GM19043 (cell line): ENCODE measurements at regions not wholly inside any gene's neighbourhood (a gene's known extent, or its start where the extent isn't known, plus 50 kb on each side); places are given as distances from the start of the nearest gene placed in this dataset.

Source experiments
- ATAC-seq: cut with Tn5 transposase; IDR thresholded peaks from one replicate; pipeline ENCODE4 v1.9.1; 2021; ENCODE audit warnings: low read depth; ENCODE audit not compliant: unreplicated experiment

DNA sequence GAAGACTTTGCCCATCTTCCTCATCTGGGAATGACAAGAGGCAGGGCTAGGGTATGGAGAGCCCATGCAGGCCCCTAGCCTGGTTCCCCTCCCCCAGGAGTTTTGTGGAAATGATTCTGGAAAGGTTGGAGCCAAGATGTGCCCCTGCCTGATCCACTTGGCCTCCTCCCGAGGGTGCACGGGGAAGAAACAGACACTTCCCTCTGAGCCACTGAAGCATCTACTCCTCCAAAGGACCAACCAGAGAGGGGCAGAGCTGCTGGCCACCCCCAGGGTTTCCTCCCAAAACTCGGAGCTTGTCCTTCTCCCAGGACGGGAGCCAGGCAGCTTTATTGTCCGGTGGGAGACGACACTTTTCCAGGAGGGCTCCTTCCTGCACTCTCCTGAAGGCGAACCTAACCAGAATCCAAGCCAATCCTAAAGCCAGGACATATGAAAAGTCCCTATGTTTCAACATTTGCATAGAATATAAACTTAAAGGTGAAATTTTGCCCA is 149.2 kb upstream of the COPS8 start:
- ATAC-seq: no peak

DNA sequence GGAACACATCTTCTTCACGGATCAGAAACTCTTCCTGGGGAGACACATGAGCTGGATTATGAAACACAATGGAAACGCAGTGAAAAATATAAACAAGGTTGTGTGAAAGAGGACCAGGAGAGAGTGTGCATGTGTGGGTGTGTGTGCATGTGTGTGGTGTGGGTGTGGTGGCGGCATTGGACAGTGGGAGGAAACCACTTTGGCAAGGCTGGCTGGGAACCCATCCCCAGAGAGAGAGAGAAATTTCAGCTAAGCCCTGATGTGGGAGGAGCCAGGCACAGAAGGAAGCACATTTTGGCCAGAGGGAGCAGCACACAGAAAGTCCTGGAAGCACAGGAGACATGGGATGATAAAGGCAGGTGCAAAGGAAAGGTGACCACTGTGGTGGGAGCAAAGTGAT is 147.6 kb upstream of the COPS8 start:
- ATAC-seq: no peak

DNA sequence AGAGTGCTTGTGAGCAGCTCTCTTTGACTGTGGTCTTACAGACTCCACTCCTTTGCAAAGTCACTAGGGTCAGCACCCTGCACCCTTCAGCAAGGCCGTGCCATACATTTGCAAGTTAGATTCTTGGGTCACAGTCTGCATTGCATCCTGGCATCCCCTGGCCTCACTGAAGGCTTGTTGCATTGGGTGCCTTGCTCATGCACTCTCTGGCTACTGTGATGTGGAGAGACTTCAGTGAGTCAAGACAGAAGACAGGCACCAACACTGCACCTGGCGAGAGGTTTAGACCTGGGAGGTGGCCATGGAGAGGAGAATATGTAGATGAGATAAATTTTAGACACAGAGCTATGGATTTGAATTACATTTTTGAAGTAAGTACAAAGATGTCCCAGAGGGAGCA is 146.4 kb upstream of the COPS8 start:
- no peak for ATAC-seq

DNA sequence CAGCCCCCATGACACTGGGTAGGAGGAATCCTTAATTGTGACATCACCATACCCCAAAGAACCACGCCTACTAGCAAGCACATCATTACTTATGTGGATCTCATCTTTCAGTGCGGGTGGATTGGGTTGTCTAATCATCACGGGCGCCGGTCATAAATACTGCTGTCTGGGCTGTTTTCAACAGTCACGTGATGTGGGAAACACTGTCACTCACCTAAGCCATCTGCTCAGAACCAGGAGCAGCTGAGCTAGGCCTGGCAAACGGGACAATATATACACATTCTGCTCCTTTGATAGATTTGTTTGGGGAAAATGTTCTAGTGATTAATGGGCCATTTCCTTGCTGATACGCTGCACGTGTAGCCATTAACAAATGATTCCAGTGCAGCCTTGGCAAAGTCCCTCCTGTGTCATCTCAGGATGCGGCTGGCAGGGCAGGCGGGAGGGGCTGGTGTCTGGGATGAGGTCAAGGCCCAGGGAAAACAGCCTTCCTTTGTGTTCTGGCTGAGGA is 145.9 kb upstream of the COPS8 start:
- ATAC-seq: no peak

DNA sequence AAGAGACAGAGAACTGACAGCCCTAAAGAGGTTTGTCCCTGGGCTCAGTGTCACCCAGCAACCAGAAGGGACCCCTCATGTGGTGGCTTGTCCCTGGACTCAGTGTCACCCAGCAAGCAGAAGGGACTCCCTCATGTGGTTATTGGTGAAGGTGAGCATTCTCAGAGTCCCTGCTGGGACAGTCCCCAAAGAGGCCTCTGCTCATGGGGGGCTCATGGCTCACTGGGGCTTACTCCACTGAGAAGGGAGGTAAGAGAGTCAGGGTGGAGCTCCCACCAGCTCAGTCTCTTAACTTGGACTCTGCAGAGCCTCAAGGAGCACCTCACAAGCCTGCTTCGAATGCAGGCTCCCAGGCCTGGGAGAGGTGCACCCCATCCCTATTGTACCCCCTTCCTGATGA is 145.2 kb upstream of the COPS8 start:
- no peak for ATAC-seq

DNA sequence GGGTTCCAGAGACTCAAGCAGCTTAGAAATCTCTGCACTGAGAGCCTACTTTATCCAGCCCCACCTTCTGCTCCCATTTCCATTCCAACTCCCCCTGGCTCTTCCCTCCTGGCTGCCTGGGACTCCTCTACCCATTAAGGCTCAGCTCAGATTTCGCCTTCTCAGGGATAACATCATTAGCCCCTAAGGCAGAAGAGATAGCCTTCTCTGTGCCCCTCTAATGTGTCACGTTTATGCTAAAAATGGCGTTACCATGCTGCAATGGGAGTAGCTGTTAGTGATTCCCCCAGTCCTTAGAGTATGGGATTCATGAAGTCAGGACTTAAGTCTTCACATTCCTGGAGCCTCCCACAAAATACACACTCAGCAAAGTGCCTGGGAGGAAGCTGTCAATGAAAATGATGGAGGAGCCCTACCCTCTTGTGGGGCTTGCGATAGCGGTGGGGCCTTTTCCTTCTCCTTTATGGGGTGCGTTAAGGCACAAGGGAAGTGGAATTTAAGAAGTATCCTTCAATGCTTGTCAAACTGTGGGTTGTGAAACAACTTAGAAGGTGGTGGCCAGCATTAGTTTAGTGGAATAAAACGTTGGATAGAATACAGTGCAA is 144.7 kb upstream of the COPS8 start:
- ATAC-seq: no peak

DNA sequence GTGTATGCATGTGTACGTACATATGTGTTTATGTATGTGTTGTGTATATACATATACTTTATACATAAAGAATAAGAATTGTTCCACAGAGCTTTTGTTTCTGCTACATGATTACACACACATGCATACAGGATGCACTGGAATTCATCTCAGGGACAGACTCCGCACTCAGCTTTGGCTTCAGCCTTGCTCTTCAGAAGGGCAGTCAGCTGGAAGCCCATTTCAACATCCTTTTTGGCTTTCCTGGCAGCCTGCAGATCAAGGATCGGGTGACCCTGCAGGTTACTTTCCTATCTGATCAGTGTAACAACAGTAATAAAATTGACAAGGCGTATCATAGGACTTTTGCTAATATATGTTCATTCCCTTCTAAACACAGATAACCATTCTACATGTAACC is 144.1 kb upstream of the COPS8 start:
- no peak for ATAC-seq

DNA sequence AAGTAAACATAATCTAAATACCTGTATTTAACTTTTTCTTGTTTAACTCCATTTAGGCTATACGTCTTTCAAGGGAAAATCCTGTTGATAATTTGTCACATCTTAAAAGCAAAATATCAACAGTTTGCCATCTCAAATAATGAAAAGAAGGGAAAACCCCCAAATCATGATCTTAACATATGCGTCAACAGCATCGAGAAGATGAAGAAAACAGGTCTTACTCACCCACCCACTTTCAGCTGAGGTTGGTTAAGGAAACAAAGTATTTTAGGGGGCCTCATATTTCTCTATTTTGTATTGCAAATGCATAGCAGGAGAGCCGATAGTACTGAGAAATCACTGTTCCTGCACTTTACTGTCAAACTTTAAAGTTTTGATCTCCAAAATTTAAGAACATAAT is 143.1 kb upstream of the COPS8 start:
- no peak for ATAC-seq

DNA sequence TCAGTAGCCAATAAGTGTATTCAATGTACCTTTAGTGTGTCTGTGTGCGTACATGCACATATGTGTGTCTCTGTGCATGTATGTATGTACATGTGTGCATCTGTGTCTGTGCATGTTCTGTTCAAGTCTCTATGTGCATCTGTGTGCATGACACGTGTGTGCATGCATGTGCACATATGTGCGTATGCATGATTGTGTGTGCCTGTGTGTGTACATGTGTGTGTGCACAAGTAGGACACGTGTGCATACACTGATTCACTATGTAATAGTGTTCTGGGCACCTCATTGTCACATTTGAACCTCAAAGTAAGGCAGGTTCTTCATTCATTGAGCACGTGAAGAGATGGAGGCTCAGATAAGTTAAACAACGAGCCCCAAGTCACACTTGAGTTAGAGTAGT is 142.6 kb upstream of the COPS8 start:
- no peak for ATAC-seq

DNA sequence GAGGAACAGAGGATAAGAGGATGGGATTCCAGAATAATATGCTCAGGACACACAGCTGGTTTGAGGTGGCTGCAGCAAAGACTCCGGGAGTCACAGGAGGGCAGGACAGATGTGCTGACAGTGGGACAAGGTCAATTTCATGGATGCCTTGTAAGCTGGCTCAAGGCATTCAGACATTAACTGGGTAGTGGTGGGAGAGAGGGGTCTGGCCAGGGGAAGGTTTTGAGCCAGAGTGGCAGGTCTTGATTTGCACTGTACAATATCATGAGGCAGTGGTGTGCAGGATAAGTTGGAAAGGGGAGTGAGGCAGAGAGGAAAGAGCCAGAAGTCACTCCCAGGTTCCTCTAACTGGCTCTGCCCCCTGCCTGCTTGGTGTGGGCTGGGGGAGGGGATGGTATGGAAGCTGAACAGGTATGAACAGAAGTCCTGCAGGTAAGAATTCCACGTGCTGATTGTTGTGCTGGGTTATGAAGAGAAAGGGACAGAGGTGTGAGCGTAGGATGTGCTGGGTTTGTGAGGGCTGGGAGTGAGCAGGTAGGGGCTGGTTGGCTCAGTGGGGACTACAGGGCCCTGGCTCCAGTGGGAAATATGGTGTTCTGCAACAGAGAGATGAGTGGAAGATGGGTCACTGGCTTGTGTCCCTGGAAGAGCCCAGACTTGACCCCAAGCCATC is 141.7 kb upstream of the COPS8 start:
- no peak for ATAC-seq

DNA sequence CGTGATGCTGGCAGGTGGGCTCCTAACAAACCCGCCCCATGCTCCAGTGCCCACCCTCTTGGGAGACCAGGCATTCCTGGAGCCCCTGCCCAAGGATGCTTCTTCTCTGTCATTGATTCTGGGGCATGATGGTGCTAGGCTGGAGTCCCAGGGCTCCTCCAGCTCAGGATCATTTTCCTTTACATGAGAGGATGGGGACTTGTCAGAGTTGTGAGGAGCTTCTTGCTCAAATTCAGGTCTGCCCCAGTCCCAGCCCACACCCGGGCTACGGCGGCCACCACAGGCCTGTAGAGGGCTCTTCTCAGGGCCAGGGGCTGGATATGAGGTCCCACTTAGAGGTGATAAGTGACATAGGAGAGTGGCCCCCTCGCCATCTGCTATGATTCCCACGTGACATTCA is 141.1 kb upstream of the COPS8 start:
- ATAC-seq: no peak

DNA sequence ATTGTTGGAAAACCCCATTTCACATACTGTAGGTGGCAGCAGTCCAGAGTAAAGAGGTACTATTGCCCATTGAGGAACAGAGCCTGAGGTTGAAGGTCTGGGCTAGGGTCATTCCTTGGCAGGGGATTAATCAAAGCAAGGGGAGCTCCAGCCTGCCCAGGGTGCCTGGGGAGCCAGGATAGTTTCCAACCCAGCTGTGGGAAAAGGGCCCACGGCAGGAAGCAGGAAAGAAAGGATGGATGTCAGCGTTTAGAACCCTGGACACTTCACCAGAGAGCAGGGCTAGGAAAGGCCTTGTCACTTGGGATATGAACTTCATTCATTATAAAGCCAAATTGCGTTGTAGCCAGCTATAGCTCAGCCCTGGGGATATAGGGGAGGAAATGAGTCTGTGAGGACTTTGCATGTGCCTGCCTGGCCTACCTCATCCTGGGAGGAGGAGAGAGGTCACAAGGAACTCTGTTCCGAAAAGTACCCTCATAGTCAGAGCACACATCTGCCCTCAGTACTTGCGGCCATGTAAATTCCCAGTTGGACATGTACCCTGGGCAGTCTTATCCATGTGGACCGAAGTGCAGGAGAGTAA is 140.2 kb upstream of the COPS8 start:
- ATAC-seq: no peak

DNA sequence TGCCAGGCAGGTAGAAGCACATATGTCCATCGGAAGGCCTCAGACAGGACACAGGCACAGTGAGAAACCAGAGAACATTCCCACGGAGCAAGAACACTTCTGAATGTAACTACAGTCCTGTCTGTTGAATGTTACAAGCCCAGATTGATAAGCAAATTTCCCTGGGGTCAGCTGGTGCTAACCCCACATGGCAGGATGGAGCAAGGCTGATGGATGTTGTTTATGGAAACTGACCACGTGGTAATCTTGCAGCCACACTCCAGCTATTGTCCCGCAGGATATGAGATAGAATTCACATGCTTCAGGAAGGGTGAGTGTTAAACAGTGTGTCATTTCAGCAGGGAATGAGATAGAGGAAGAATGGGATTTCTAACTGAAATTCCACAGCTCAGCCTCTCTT is 138.8 kb upstream of the COPS8 start:
- ATAC-seq: no peak

DNA sequence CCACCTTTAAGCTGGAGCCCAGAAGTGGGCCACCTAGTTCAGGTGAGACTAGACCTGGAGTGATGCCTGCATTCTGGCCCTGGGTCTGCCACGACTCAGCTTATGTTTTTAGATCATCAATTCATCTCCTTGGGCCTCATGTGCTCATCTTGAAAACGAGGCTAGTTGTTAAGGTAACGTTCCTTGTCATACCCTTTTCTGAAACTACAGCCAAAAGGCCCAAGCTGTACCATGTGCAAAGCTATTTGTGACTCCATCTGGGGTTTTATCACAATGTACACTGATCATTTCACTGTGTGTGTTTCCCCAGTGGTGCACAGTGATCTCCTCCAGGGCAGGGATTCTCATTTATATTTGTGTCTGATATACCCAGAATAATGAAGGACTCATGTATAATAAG is 138.4 kb upstream of the COPS8 start:
- no peak for ATAC-seq

DNA sequence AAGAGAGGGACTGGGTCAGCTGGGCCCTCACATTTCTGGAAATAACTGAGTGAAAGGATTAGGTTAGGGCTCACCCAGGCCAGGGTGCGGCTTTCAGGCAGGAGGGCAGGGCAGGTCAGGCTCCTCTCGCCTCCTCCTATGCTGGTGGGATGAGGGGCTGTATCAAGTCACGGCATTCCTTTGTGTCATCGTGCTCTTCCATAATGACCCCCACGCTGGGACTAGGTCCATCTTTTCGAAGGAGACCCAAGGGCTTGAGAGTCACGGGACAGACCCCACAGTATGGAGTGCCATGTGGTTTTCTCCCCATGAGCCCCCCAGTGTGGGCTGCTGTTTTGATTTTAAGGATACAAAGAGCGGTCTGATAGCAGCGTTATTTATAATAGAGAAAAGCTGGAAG is 137.8 kb upstream of the COPS8 start:
- no peak for ATAC-seq

DNA sequence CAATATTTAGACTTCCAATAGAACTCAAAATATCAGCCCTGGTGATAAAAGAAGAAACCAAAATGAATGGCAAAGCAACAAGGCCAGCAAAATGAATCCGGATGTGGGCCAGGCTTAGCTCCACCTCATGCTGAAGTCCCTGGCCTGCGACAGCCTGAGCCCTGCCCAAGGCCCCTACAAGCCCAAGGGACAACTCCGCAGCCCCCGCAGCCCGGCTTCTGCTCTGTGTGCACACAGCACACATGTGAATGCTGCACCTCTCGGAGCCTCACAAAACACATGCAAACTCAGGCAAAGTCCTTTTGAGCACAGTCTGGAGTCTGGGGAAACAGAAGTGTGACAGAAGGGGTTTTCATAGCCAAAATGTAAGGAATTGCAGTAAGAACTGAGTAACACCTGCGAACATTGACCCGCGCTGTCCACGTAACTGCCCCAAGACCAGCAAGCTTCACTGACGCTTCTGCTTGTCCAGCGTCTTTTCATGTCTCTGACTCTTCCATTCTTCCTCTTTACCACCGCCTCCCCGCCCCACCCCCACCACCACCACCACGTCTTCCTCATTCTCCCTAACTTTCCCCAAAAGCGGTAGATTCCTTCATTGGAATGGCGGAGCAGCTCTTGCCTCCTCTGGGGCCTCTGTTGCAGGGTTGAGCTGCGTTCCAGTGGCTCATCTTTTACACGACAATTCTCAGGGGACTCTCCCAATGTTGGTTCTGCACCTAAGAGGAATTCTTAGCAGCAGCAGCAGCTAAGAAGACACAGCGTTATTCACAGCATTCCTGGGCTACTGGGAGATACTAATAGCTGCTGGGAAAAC is 136.4 kb upstream of the COPS8 start:
- no peak for ATAC-seq

DNA sequence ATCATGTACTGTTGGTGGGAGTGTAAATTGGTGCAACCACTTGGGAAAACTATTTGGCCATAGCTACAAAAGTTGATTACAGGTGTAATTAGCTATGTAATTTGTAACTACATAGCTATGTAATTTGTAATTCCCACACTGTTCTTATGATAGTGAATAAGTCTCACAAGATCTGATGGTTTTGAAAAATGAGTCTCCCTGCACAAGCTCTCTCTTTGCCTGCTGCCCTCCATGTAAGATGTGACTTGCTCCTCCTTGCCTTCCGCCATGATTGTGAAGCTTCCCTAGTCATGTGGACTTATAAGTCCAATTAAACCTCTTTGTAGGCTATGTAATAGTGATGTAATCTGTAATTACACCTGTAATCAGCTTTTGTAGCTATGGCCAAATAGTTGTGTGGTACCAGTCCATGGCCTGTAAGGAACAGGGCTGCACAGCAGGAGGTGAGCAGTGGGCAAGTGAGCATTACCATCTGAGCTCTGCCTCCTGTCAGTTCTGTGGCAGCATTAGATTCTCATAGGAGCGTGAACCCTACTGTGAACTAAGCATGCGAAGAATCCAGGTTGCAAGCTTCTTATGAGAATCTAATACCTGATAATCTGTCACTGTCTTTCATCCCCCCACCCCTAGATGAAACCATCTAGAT is 133.7 kb upstream of the COPS8 start:
- ATAC-seq: no peak

DNA sequence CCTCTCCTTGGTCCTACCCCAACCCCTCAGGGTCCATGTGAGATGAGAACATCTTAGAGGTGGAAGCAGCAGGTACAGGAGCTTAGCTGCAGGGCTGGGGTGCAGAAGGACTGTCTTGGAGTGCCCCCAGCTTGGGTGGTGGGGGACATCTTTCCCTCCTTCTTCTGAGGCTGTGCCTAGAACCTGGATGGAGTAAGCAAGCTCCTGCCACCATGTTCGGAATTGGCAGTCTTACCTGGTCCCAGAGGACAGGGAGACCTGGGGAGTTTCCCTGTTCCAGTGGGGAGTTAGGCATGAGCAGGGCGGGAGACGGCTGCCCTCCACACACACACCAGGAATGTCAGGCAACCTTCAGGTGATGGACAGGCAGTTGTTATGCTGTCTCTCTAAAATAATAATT is 131.0 kb upstream of the COPS8 start:
- no peak for ATAC-seq

DNA sequence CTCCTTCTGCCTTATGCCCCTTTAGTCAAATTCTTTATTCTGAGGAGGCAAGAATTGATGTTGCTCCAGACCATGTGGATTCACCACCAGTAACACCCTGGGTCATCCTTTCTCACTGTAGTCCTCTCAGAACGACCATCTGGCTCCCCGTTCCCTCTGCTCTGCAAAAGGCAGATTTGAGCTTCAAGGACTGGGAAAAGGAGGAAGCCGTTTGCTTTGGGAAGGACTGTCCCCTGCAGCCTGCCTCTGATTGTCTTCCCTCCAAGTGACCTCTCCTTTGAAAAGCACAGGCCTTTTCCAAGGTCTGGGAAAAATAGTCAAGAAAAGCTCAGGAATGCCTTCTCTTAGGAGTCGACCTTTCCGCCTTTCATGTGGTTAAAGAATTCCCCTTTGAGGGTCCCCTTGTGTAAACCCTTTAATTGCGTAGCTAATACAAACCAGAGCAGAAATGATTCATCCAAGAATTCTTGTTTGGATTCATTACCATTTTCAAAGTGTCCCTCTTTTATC is 130.1 kb upstream of the COPS8 start:
- ATAC-seq: no peak

DNA sequence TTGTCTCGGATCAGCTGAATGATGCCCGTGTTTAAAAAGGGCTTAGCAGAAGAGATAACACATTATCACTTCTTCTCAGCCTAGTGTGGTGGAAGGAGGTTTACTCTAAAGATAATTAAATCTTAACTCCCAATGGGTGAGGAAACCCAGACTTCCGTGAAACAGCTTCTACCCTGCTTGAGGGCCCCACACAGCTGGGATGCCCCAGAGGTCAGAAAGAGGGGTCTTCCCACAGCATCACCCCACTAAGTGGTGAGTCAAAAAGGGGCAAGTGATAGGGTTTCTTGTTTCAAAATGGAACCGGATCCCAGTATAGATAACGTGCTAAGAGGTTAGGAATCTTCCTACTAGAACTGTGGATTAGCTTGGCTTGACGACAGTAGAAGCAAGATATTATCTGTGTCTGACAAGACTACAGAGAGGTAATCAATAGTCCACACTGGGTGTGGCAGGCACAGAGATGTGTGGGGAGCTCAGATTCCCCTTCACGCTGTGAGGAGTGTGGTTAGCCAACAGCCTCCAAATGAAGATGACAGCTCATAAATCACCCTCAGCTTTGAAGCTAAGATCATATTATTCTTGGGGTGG is 129.6 kb upstream of the COPS8 start:
- ATAC-seq: no peak
